HG03442 (cell line): ENCODE measurements at regions not wholly inside any gene's neighbourhood (a gene's known extent, or its start where the extent isn't known, plus 50 kb on each side); places are given as distances from the start of the nearest gene placed in this dataset.
"Not testable (repeated sequence)": the region's sequence is repeated elsewhere in the genome, so short reads cannot be mapped to it uniquely, and the experiment has no call there.

Experiments used
- ATAC-seq: cut with Tn5 transposase; IDR thresholded peaks from one replicate; pipeline ENCODE4 v1.9.1; 2021; ENCODE audit warnings: mild to moderate bottlenecking, moderate library complexity; ENCODE audit not compliant: unreplicated experiment

GRCh38 chr3:110430146-110430545 lies 641.5 kb upstream of the NECTIN3 start:
- no peak for ATAC-seq

- no peak for ATAC-seq
Observed at GRCh38 chr3:110436209-110436608, 635.4 kb upstream of the NECTIN3 start.

- ATAC-seq: not testable (repeated sequence)
Observed at GRCh38 chr3:110440066-110440653, 631.5 kb upstream of the NECTIN3 start.

GRCh38 chr3:110454066-110454465 lies 617.5 kb upstream of the NECTIN3 start:
- no peak for ATAC-seq

- ATAC-seq: no peak
Observed at GRCh38 chr3:110456001-110456400, 615.6 kb upstream of the NECTIN3 start.

GRCh38 chr3:110456438-110457138 lies 615.0 kb upstream of the NECTIN3 start:
- no peak for ATAC-seq

- ATAC-seq: no peak
Observed at GRCh38 chr3:110457508-110457907, 614.1 kb upstream of the NECTIN3 start.

- no peak for ATAC-seq
Observed at GRCh38 chr3:110459021-110459420, 612.6 kb upstream of the NECTIN3 start.

- ATAC-seq: no peak
Observed at GRCh38 chr3:110470310-110470709, 601.3 kb upstream of the NECTIN3 start.

- no peak for ATAC-seq
Observed at GRCh38 chr3:110473405-110473804, 598.2 kb upstream of the NECTIN3 start.

- ATAC-seq: no peak
Observed at GRCh38 chr3:110474397-110474796, 597.2 kb upstream of the NECTIN3 start.

GRCh38 chr3:110478377-110479054 lies 593.1 kb upstream of the NECTIN3 start:
- no peak for ATAC-seq

- no peak for ATAC-seq
Observed at GRCh38 chr3:110479731-110480130, 591.9 kb upstream of the NECTIN3 start.

- ATAC-seq: no peak
Observed at GRCh38 chr3:110485389-110485788, 586.2 kb upstream of the NECTIN3 start.

- no peak for ATAC-seq
Observed at GRCh38 chr3:110487840-110488239, 583.8 kb upstream of the NECTIN3 start.

- no peak for ATAC-seq
Observed at GRCh38 chr3:110491413-110491812, 580.2 kb upstream of the NECTIN3 start.

- no peak for ATAC-seq
Observed at GRCh38 chr3:110492876-110493275, 578.7 kb upstream of the NECTIN3 start.

- ATAC-seq: no peak
Observed at GRCh38 chr3:110493438-110494092, 578.1 kb upstream of the NECTIN3 start.

GRCh38 chr3:110494093-110494490 lies 577.5 kb upstream of the NECTIN3 start:
- ATAC-seq: no peak

GRCh38 chr3:110494728-110495127 lies 576.9 kb upstream of the NECTIN3 start:
- no peak for ATAC-seq

GRCh38 chr3:110495201-110495927 lies 576.3 kb upstream of the NECTIN3 start:
- no peak for ATAC-seq
